Epithelial cell of proximal tubule (primary cell): ENCODE measurements at regions not wholly inside any gene's neighbourhood (a gene's known extent, or its start where the extent isn't known, plus 50 kb on each side); places are given as distances from the start of the nearest gene placed in this dataset.

ENCODE experiments used
- DNase-seq: peaks from one replicate; pipeline ENCODE4 v3.0.0-alpha.2; 2011; ENCODE audit warnings: low read depth
- H3K4me3 ChIP-seq: 2 replicates; pipeline ENCODE4 v1.5.1; 2011; ENCODE audit warnings: low read depth, mild to moderate bottlenecking, low read length
- TF ChIP-seq, protein P1 (sequence below): conservative IDR thresholded peaks from 2 replicates; pipeline ENCODE4 v1.5.1; 2012; ENCODE audit warnings: low read depth, mild to moderate bottlenecking, low read length

DNA sequence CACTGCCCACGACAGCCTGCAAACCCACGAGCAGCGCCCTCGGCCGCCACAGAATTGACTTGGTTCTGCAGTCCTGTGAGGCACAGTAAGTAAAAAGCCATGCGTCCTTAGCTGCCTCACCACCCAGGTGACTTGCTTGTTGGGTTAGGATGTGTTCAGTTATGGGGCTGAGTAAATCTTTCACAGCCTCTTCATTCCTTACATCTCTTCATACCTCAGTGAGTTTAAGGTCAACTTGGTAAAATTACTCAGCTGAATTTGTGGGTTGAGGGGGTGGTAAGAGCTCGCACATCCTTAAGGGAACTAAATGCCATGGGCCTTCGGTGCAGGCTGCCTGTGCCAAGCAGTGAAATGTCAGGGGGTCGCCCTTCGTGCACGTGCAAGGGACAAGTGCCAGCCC is 165.2 kb upstream of the ALKAL2 start:
- peak; percentile 87 for DNase-seq
- TF ChIP-seq, protein P1, sequence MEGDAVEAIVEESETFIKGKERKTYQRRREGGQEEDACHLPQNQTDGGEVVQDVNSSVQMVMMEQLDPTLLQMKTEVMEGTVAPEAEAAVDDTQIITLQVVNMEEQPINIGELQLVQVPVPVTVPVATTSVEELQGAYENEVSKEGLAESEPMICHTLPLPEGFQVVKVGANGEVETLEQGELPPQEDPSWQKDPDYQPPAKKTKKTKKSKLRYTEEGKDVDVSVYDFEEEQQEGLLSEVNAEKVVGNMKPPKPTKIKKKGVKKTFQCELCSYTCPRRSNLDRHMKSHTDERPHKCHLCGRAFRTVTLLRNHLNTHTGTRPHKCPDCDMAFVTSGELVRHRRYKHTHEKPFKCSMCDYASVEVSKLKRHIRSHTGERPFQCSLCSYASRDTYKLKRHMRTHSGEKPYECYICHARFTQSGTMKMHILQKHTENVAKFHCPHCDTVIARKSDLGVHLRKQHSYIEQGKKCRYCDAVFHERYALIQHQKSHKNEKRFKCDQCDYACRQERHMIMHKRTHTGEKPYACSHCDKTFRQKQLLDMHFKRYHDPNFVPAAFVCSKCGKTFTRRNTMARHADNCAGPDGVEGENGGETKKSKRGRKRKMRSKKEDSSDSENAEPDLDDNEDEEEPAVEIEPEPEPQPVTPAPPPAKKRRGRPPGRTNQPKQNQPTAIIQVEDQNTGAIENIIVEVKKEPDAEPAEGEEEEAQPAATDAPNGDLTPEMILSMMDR: peak; percentile 7
- H3K4me3 ChIP-seq: no peak overlapping the region

DNA sequence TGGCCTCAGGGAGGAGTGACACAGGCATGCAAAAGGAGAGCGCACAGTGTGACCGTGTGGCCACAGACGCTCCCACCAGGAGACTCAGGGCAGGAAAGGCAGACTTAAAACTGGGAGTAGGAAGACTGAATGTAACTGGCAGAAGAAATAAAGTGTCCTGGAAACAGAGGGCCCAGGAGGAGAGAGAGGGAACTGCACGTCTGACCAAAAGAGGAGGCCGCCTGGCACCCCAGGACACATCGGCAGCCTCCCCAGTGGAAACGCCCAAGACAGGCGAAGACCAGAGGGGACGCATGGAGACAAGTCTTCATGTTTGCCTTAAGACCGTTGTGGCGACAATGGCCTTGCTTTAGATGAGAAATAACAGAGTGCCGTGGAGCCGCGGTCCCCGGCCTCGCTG is 163.6 kb upstream of the ALKAL2 start:
- H3K4me3 ChIP-seq: no peak overlapping the region
- no peak for DNase-seq
- TF ChIP-seq, protein P1: no peak

DNA sequence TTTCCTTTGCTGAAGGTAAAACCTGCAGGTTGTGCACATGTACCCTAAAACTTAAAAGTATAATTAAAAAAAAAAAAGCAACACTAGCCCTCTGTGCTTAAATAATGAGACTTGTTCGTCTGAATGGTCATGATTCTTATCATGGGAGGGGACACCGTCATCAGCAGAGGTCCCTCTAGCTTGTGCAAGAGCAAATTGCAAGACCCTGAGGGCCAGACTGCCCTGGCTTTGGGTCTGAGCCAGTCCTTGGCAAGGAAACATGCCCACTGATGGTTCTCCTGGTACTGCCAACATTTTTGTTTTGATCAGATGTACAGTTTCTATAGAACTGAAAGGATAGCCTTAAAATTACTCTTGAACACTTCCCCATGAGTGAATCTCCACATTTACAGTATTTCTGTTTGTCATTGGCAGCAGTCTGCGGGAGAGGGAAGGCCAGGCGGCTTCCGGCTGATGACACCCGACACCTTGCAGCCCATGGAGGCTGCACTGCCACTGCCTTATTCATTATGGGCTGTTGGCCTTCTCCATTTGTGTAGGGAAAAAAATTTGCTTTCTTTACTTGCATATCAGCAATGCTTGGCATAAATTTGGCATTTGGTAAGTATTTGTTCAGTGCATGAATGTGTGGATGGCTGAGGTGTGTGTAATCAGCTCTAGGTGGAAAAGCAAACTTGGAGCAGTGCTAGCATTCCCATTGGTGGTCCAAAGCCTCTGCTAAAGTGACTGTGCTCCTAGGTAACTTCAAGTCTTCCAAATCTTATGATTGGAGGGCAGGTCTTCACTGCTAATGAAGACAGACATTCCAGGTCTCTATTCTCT is 161.6 kb upstream of the ALKAL2 start:
- DNase-seq: no peak
- no peak overlapping the region for H3K4me3 ChIP-seq
- TF ChIP-seq, protein P1: no peak

DNA sequence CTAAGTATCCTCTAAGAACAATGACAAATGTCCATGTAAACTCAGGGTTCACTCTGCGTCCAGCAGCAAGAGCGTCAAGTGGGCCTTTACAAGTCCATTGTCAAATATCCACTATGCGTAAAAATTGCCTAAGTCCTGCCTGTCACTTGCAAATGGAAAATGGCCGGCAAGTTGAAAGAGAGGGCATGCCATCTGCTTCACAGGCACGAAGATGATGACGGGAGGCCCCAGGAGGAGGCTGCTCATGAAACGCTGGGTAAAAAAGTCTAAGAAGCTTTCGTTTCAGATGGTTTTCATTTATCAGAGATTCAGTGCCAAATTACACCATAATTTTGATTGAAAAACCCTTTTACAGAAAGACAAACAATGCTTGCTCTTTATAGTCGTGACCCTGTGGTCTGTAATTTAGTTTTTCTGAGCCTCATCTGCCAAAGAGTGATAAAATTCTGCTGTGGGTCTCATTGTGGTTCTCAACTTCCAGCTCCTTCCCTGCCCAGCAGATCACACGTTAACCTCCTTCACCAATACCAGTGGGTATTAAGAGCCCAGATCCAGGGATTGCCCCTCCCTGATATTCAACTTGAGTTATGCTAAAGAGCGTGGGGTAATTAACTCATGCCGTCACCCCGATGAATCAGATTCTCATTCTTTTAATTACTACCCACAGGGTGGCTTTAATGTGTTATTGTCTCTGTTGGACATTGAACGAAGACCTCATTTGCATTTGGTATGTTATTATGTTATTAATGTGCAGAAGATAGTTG is 160.2 kb upstream of the ALKAL2 start:
- TF ChIP-seq, protein P1: no peak
- no peak for DNase-seq
- no peak overlapping the region for H3K4me3 ChIP-seq

DNA sequence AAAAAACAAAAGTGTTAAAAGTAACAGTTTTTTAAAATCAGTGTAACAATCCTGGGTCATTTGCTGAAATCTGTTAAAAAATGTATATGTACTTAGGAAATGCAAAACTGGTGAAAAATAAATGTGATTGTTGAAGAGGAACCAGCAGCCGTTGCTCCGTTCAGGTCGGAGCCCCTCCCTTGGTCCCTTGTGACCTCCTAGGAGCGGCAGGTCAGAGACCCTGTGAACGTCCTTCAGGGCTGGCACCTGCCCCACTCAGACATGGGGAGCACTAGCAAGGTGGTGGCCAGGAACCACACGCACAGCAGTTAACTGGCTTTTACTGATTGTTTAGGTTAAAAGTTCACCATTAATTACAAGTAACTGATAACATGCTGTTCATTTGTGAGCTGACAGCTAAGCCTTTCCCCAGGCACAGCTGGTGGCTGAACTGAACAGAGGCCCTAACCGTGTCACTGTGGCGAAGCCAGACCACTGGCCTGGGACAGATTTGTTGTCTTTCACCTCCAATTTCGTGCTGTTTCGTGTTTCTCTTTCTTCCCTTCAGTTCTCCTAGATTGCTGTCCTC is 159.2 kb upstream of the ALKAL2 start:
- H3K4me3 ChIP-seq: no peak overlapping the region
- DNase-seq: no peak
- TF ChIP-seq, protein P1: no peak

DNA sequence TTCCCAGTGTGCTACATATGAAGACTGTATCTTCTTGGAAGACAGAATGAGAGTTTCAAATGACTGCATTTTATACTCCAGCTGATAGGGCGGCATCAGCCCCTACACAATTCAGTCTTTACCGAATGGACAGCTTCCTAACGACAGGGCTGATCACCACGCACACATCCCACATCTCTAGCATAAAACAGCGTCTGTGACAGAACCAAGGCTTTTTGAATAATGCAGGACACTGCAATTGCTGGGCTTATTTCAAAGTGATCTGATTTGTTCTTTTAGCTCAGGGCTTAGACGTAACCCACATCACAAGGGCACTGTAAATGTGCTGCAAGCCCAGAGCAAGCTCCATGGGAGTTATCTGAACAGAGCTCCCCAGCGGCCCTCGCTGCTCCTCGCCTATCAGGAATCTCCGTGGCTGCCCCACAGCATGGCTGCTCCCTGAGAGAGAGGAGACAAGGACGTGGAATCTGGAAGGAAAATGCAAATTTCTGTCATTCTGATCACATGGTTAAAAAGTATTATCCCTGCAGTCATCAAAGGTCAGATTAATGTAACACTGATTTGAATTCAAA is 158.5 kb upstream of the ALKAL2 start:
- H3K4me3 ChIP-seq: no peak overlapping the region
- no peak for DNase-seq
- TF ChIP-seq, protein P1: no peak
